Fibroblast of peridontal ligament (primary cell): ENCODE measurements at regions not wholly inside any gene's neighbourhood (a gene's known extent, or its start where the extent isn't known, plus 50 kb on each side); places are given as distances from the start of the nearest gene placed in this dataset.

Experiments
- DNase-seq: peaks from one replicate; pipeline ENCODE4 v3.0.0-alpha.2; 2010; ENCODE audit errors: extremely low read depth

- no peak for DNase-seq
Observed at GRCh38 chr3:135739779-135740178, 225.7 kb upstream of the PPP2R3A start.

GRCh38 chr3:135740211-135740610 is 225.3 kb upstream of the PPP2R3A start:
- DNase-seq = no peak

DNA sequence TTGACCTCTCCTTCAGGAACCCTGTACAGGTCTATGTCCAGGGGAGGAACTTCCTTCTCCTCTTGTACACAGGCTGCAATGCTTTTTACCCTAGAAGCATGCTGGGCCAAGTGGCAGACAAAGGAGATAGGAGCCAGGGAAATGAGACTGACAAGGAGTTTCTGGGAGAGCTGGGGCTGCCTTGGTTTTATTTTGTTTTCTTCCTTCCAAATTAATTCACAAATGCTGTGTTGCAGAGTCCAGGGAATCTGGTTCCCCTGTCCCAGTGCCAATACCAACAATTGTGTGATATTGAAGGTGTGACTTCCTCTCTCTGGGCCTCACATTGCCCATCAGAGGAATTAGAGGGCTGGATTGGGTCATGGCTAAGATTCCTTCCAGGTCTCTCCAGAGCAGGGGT is 224.8 kb upstream of the PPP2R3A start:
- DNase-seq = no peak

DNA sequence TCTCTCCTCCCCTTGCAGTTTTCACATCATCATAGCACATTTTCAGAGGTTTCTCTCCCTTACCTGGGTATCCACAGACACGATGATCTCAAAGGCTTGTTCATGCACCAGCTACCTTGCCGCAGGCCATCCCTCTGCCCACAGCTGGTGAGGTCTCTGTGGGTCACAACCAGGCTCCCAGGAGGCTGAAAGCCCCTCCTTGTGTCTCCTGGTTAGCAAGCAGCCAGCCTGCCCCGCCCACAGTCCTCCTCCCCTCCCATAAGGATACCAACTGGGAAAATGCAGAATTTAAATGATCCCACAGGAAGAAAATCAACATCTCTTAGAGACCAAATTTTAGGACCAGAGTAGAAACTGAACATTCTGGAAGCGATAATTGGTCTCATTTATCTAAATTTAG is 213.5 kb upstream of the PPP2R3A start:
- DNase-seq = no peak

- no peak for DNase-seq
Observed at GRCh38 chr3:135752851-135753250, 212.7 kb upstream of the PPP2R3A start.

GRCh38 chr3:135753506-135753905 is 212.0 kb upstream of the PPP2R3A start:
- DNase-seq = no peak

- no peak for DNase-seq
Observed at GRCh38 chr3:135755330-135756105, 210.0 kb upstream of the PPP2R3A start.

DNA sequence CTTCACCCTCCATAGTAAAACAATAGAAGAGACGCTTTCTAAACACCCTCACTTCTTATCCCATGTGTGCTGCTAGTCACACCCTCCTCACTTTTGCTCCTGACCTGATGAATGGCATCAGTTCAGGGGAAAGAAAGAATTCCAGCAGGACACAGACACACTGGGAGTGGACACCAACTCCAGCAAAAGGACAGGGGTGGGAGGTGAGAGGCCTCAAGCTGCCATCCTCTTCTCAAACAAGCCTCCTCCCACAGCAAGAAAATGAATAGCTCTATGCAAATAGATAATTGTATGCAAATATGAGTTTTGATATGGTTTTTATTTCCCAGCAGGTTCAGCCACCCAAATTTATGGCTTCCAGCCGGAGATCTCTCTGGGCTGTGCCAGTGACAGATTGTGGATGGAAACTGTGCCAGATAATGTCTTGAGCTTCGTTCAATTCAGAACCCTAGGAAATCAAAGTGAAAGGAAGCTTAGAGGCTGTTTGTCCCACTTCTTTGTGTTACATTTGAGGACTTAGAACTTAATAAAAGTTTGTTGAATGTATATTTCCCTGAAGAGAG is 209.3 kb upstream of the PPP2R3A start:
- DNase-seq = no peak

DNA sequence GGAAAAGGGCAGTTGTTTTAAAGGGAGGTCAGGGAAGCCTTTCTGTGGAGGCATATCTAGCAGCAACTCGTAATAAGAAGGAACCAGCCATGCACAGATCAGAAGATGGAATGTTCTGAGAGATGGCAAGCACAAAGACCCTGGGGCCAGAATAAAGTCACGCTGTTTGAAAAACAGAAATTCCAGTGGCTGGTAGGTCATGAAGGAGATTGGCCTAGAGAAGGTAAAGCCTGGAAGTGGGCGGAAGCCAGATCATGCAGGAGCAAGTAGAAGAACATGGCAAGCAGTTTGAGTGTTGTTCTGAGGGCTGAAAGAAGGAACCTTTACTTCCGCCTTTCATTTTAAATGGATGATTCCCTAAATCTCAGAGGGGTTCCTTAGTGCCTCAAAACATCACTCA is 208.1 kb upstream of the PPP2R3A start:
- no peak for DNase-seq

- DNase-seq = no peak
Observed at GRCh38 chr3:135758961-135759360, 206.6 kb upstream of the PPP2R3A start.

- DNase-seq = no peak
Observed at GRCh38 chr3:135759651-135760050, 205.9 kb upstream of the PPP2R3A start.

- DNase-seq = no peak
Observed at GRCh38 chr3:135760581-135760980, 204.9 kb upstream of the PPP2R3A start.

GRCh38 chr3:135762188-135762856 is 203.2 kb upstream of the PPP2R3A start:
- no peak for DNase-seq

DNA sequence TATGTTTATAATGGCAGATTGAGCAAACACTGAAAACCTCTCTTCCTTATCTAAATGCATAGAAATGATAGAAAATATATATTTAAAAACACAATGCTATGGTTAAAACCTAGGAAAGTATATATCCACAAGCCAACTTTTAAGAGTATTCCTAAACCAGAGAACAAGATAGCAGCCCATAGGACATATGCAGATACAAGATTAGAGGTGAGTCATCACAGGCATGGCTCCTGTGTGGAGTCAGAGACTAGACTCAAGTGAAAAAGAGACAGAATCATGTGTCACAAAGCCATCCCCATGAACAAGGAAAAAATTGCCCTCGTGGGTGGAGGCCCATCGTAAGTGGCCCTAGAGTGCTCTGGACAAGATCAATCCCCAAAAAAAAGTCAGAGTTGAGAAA is 199.4 kb upstream of the PPP2R3A start:
- no peak for DNase-seq

DNA sequence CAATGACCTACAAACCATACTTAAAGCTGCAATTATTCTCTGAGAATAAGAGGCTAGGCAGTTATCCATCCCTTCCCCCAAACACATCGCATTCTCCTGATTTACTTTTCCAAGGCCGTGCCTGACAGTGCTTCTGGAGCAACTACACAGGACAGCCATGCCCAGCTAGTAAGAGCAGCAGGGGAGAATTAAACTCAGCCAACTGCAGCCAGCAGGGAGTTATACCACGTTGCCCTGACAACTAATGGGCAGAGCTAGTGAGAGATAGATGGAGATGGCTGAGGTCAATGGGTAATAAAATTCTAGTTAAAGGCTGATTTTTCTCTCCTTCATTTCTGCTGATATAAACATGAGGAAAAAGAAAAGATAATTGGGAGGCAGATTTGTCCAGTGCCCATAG is 193.8 kb upstream of the PPP2R3A start:
- no peak for DNase-seq

DNA sequence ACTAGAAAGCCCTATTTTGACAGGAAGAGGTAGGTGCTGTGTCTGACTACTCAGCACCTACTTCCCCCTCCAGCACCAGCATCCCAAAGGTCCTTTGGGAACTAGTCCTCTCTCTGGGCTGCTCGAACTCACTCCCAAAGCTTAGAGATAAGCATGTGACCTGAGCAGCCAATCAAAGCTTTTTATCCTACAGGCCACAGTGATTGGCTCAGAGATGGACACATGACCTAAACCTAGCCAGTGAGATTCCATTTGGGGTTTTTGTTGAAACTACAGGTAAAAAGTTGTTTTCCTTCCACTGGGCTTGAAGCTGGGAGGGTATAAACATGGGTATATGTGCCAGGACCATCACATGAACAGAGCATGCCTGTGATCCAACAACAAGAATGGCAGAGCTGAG is 186.5 kb upstream of the PPP2R3A start:
- DNase-seq = no peak

DNA sequence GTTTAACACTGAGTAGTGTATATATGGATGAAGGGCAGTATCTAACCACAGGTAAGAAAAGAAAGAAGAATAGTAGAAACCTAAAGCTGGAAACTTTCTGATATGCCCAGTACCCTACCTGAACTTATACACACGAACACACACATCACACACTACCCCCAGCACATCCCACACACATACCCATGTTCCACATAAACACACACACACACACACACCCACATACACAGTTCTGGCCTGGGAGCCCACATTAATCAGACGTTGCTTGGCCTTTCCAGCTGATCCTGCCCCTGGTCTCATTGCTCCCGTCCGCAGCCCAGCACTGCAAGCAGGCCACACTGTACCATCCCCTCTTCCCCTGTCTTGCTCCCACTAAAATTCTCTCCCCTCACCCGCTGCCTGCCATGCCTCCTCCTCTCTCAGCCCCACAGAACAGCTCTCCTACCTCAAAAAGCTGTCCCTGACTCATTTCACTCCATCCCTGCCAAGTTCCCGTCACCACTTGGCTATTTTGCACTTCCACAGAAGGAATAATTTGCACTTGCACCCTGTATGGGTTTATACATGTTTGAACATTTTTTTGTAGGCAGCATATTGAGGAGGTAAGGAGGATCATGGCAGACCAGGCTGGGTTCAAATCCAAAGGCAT is 185.8 kb upstream of the PPP2R3A start:
- DNase-seq = no peak

DNA sequence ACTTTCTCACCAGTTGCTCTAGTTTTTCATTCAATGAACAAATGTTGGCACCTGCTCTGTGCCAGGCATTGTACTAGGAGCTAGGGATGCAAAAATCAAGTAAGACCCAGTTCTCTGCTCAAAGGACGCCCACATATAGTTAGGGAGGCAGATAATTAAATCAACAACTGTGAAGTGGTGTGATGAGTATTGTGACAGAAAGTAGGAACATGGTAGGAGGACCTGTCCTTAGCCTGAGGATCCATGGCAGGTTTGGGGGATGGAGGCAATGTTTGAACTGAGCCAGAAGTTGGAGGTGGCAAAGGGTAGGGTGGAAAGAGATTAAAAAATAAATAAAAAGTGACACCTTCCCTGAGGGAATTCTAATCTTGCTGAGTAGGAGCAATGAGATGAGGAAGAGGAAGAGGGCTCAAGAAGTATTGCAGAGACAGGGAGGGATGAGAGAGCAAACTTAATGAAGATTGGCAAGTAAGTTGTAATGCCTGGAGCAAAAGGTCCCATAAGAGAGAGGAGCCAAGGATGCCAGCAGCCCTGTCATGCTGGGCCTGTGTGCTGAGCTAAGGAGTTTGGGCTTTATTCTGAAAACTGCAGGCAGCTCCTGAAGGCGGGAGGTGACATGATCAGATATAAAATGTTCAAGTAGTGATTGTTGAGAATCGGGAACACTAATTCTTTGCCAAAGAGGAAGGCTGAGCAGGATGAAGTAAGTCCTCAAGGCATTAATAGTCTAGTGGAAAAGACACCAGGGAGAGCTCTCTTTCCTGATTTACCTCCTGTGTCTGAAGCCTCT is 184.3 kb upstream of the PPP2R3A start:
- DNase-seq = no peak

DNA sequence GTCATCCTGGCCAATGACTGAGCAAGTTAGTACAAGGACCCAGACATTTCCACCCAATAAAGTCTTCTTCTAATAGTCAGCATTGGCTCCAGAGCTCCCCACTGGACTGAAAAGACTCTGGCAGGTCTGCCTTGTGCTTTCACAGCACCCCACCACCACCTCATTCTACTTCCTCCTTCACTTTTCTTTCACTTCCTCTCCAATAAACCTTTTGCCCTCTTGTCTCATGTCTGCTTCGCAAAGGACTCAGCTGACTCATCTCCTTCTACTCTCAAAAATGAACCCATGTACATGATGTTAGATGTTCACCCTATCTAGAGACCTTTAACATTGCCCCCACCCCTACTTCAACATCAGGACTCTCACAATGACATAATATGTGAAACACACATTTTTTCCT is 181.0 kb upstream of the PPP2R3A start:
- no peak for DNase-seq

GRCh38 chr3:135788146-135788545 is 177.4 kb upstream of the PPP2R3A start:
- no peak for DNase-seq

DNA sequence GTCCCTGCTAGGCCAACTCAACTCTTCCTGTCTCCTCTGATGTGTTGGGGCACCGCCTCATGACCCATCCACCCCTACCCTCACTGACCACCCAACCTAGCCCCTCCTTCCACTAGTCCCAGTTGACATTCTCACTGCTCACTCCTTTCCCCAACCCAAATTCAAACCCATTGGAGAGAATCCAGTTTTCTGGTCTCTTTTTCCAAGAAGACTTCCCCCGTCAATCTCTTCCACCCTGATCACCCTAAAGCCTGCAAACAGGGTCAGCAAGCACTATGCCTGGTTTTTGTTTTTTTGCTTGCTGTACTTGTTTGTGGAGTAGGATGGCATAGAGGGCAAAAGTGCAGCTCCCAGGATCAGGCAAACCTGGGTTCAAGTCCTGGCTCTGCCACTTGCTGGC is 176.6 kb upstream of the PPP2R3A start:
- no peak for DNase-seq

DNA sequence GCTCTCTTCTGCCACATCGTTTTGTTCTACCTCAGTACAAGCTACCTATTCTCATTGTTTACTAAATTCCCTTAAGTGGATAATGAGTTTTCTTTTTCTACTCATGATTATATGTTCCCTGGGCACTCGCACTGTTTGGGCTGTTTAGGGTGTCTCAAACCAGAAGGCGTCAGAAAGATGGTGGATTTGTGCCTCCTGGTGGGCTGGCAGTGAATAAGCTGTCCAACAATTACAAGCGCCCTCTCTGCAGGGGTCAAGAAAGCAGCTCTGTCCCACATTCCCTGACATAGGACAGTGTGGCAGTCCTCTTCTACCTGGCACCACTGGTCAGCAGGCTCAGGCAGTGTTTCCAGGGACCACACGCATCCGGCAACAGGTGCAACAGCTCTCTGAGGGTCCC is 173.4 kb upstream of the PPP2R3A start:
- no peak for DNase-seq
